GM19324 (cell line): ENCODE measurements at regions not wholly inside any gene's neighbourhood (a gene's known extent, or its start where the extent isn't known, plus 50 kb on each side); places are given as distances from the start of the nearest gene placed in this dataset.

Source experiments
- ATAC-seq: cut with Tn5 transposase; IDR thresholded peaks from one replicate; pipeline ENCODE4 v1.9.1; 2021; ENCODE audit warnings: mild to moderate bottlenecking, moderate library complexity; ENCODE audit not compliant: unreplicated experiment, low FRiP score

DNA sequence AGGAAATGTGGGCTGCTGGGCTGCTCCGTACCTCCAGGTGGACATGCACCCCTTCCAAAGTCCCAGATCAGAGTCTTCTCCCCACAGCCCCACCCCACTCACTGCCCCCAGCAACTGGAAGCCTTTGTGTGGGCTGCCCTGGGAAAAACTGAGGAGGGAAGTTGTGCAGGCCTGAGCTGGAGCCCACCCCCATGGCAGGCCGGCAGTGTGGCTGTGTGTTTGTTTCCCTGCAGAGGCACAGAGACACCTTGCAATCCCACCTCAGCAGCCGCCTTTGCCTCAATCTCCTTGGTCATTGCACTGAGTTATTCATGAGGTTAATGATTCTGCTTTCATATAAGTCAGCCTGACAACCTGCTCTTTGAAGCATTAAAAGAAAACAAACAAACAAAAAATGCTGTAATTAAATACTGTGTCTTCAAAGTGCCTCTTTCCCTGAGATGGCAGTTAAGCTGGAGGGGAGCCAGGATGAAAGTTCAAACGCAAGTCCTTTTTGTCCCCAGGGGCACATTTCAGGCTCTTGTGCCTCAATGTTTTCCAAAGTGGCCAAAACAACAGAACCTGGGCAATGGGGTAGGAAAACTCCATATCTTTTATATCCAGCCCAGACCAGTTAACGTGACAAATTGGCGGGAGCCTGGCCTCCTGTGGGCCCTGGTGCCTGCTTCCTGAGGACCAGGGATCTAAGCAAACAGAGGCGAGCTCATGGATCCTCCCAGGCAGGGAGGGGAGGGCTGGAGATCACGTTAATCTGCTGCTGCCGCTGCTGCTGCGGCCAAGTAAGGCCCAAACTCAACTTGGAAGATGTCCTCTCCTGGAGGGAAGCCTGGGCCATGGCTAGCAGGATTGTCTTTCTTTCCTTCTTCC, 51.9 kb upstream of the TSPAN11 start:
- ATAC-seq, result no peak

DNA sequence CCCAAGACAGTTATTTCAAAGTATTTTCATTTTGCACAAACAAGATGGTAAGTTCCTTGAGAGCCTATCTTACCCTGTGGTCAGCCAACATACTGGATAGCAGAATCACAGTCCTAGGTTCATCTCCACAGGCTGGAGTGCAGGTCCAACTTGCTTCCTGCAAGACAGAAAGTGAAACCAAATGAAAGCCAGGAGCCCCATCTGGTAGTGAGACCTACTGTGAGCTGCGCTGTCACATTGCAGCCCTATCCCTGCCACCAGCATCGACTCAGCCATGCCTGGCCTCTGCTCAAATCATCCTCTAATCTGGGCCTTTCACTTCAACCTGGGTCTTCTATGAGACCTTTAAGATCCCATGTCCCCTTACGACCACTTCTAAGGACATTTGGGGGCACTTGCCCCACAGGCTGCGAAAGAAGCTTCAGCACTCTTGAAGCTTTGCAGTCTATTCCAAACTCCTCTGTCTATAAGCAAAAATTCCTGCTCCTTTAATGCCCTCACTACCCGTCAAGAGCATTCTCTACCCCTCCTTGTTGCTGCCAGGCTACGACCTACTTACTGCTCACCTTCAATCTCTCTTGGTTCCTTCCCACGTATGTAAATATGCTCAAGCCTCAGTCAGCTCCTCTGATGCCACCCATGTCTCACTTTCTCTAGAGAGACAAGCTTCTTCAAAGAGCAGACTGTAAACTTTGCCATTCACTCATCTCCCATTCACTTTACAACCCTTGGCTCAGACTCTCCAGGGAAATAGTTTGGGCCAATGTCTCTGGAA, 55.9 kb upstream of the TSPAN11 start:
- no peak for ATAC-seq

DNA sequence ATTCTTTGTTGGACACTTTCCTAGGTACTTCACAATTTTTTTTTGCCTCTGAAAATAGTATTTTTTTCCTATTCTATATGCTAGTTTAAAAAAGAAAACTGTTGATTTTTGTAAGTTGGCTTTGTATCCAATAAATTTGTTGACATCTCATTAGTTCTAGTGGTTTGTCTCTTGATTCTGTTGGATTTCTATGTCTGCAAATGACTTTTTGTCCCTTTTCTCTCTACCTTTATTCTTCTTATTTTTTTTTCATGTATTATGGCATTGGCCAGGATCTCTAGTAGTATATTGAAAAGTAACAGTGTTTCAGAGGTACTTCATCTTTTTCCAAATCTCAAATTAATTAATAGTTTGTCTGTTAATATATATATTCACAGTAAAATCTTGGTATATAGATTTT, 59.1 kb upstream of the TSPAN11 start:
- ATAC-seq, result no peak

DNA sequence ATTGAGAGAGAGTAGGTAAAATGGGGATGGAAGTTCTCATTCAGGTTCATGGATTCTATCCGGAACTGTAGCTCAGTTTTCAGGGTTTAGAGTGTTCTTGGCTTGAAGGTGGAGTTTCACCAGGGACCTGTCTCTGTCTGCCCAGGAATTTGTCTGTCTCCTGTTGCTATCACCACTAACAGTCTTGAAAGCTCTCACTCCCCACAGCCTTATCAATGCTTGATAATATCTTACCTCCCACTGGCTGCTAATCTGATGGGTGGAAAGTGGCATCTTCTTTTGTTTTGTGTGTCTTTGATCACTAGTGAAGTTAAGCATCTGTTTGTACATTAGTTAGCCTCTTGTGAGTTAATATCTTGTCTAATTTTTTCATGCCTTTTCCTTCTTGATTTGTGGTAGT, 60.3 kb upstream of the TSPAN11 start:
- ATAC-seq, result no peak

GRCh38 chr12:30863839-30864238, 62.7 kb upstream of the TSPAN11 start:
- ATAC-seq, result no peak

- ATAC-seq, result no peak
Measured at GRCh38 chr12:30862486-30862885, 64.1 kb upstream of the TSPAN11 start.

GRCh38 chr12:30859226-30859625, 67.3 kb upstream of the TSPAN11 start:
- ATAC-seq, result no peak

GRCh38 chr12:30858471-30858870, 68.1 kb upstream of the TSPAN11 start:
- ATAC-seq, result no peak

DNA sequence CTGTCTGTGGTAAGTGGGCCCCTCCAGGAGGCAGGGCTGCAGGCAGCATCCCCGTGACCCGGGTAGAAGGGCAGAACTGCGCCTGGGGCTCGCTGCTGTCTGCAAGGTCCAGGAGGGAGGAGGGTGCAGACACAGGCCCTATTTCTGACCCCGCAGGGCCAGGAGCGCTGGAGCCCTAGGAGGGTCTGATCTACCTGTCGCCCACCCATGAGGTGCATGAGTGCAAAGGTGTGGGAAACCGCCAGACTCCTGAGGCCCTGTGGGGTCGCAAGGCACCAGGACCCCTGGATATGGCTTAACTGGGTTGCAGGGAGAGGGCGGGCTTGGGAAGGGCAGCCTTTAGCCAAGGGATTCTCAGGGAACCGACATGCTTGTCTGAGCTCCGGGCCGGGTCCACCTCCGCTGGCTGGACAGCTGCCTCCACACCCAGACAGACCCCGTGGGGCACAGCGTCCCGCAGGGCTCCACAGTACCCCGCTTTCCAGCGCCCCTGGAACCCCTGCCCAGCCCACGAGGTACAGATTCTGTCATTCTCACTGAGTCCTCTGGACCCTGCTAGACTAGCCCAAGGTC, 72.9 kb upstream of the TSPAN11 start:
- no peak for ATAC-seq

DNA sequence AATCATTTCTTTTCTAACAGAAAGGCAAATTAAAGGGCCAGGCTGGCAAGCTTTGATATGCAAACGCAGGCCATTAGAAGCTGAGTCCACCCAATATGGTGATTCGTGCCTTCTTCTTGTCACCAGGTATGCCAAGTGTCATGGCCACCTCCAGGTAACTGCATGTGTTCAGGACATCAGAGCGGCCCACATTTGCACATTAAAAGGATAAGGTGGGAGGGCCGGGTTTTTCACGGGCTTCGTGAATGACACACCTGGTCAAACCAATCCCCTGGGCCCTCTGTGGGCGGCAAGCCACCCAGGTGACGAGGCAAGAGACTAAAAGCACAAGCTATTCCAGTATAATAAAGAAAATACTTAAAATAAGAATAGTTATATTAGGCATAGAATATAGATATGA, 75.9 kb upstream of the TSPAN11 start:
- no peak for ATAC-seq

DNA sequence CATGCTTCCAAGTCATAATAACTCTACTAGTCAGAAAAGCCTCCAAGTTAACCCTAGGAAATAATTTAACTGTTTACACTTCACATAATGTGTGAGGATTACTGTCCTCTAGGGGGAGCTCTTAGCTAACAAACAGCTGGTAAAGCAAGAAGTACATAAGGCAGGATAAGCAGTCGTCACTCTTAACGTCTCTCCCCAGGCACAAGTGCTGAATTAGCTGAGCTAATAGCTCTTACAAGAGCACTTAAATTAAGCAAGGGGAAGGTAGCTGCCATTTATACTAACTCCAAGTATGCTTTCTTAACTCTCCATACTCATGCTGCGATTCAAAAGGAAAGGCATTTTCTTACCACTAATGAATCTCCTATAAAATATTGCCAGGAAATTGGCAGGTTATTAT, 79.3 kb upstream of the TSPAN11 start:
- no peak for ATAC-seq

DNA sequence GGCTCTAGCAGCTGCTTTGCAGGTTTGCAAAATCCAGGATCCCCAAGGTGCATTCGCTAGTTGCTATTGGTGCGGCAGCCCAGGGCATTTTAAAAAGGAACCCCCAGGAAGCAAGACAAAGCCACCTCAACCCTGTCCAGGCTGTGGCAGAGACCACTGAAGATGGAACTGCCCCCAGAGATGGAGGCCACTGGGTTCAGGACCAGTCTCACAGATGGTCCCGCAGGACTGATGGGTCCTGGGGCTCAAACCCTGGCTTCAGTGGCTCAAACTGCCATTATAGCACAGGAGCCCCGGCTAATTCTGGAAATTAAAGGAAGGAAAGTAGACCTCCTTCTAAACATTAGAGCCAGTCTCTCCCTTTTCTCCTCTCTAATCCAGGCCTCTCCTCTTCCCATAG, 79.8 kb upstream of the TSPAN11 start:
- ATAC-seq, result no peak

DNA sequence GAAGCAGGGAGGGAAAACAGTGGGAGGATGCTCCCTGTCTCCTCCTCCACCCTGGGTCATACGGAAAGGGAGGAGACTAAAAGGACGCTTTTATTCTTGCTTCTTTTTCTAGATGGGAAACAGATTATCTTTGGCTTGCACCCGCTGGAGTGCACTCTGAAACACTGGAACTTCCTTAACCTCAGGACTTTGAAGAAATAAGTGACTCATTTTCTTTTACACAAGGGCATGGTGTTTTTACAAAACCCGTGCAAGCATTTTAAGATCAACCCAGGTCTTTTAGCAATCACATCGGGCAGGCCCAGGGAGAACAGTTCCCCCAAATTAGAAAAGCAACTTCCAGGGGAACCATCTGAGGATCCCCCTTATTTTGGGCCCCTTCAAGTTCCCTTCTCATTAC, 80.9 kb upstream of the TSPAN11 start:
- no peak for ATAC-seq

- ATAC-seq, result no peak
Measured at GRCh38 chr12:30843211-30843610, 83.3 kb upstream of the TSPAN11 start.

- ATAC-seq, result no peak
Measured at GRCh38 chr12:30840715-30841114, 85.8 kb upstream of the TSPAN11 start.

DNA sequence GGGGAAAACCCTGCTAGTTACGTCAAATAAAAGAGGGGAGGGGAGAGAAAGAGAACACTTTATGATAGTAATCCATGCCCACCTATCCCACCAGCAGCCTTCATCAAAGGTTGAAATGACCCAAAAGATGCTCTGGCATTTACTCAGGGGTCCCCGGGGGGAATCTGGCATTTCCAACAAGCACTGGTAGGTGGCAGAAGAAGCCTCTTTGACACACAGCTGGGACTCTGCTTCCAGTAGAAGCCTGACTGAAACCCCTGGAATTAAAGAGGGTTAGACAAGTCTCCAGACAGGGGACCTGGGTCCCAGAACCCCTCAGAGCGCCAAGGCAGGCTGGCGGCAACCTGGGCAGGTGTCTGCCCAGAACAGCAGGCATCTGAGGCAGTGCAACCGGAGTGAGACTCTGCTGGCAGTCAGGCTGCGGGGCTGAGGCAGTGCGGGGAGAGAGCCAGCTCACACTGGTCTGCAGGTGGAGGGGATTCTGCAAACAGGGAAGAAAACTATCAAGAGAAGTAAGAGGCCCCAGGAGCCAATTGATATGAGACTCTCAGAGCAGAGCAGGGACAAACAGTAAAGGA, 85.0 kb upstream of the CAPRIN2 start:
- ATAC-seq, result no peak

GRCh38 chr12:30837595-30837994, 82.8 kb upstream of the CAPRIN2 start:
- no peak for ATAC-seq

DNA sequence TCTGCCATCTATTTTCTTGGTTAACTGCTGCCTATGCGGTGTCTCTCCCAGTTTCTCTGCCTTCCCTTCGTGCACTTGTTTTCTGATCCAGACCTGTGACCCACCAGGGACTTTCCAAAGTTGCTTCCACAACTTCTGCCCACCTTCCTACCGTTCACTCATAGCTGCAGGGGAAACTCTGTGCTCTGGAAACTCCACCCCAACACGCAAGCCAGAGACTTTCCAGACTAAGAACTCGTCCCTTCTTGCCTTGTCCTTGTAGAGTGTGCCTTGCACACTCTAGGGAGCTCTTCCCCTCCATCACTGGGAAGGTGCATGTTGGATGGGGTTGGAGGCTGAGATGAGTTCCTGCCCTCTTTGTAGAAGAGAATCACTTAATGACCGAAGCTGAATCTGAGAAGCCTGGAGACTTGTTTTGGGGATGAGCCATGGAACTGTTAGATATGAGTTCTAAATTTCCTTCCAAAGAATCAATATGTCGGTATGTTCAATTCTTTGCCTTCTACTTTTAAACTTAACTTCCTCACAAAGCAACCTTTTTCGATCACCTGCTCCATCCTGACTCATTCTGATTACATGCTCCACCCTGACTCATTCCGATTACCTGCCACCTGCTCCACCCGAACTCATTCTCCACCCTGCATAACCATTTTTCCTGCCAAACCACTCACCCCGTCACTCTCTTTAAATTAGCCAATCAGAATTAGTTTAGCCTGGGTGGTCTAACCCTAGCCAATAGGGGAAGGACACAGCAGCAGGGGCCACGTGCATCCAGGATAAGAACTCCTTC, 82.1 kb upstream of the CAPRIN2 start:
- ATAC-seq, result no peak

GRCh38 chr12:30835216-30835615, 80.5 kb upstream of the CAPRIN2 start:
- ATAC-seq, result no peak

- ATAC-seq, result no peak
Measured at GRCh38 chr12:30830751-30831150, 76.0 kb upstream of the CAPRIN2 start.
